ENCODE measurements at regions not wholly inside any gene's neighbourhood (a gene's known extent, or its start where the extent isn't known, plus 50 kb on each side); places are given as distances from the start of the nearest gene placed in this dataset.
"Not testable (repeated sequence)": the region's sequence is repeated elsewhere in the genome, so short reads cannot be mapped to it uniquely, and the experiment has no call there.

GRCh38 chrX:96529386-96529785 is 155.3 kb upstream of the DIAPH2 start:
- DNase-seq (ENCODE audit: low spot score): not testable (repeated sequence)

GRCh38 chrX:96538104-96538725 is 146.4 kb upstream of the DIAPH2 start:
- DNase-seq (ENCODE audit: low spot score): no peak

- DNase-seq (ENCODE audit: low spot score): no peak
These were observed 144.5 kb upstream of the DIAPH2 start for GRCh38 chrX:96540111-96540631.

GRCh38 chrX:96546281-96546680 is 138.4 kb upstream of the DIAPH2 start:
- DNase-seq (ENCODE audit: low spot score): not testable (repeated sequence)

- no peak for DNase-seq (ENCODE audit: low spot score)
These were observed 133.2 kb upstream of the DIAPH2 start for GRCh38 chrX:96551322-96551872.

GRCh38 chrX:96556886-96557285 is 127.8 kb upstream of the DIAPH2 start:
- no peak for DNase-seq (ENCODE audit: low spot score)

- DNase-seq (ENCODE audit: low spot score): not testable (repeated sequence)
These were observed 123.5 kb upstream of the DIAPH2 start for GRCh38 chrX:96561129-96561528.

GRCh38 chrX:96563646-96564045 is 121.0 kb upstream of the DIAPH2 start:
- DNase-seq (ENCODE audit: low spot score): no peak

- no peak for DNase-seq (ENCODE audit: low spot score)
These were observed 120.0 kb upstream of the DIAPH2 start for GRCh38 chrX:96564595-96564994.

GRCh38 chrX:96566878-96567277 is 117.8 kb upstream of the DIAPH2 start:
- no peak for DNase-seq (ENCODE audit: low spot score)

GRCh38 chrX:96568071-96568470 is 116.6 kb upstream of the DIAPH2 start:
- no peak for DNase-seq (ENCODE audit: low spot score)

GRCh38 chrX:96569034-96569433 is 115.6 kb upstream of the DIAPH2 start:
- DNase-seq (ENCODE audit: low spot score): no peak

- DNase-seq (ENCODE audit: low spot score): no peak
These were observed 109.6 kb upstream of the DIAPH2 start for GRCh38 chrX:96575011-96575410.

- DNase-seq (ENCODE audit: low spot score): no peak
These were observed 108.3 kb upstream of the DIAPH2 start for GRCh38 chrX:96576368-96576767.

GRCh38 chrX:96578781-96579180 is 105.9 kb upstream of the DIAPH2 start:
- no peak for DNase-seq (ENCODE audit: low spot score)

GRCh38 chrX:96579252-96579651 is 105.4 kb upstream of the DIAPH2 start:
- DNase-seq (ENCODE audit: low spot score): no peak

- no peak for DNase-seq (ENCODE audit: low spot score)
These were observed 94.2 kb upstream of the DIAPH2 start for GRCh38 chrX:96590403-96590802.

- no peak for DNase-seq (ENCODE audit: low spot score)
These were observed 93.2 kb upstream of the DIAPH2 start for GRCh38 chrX:96591421-96591820.

- DNase-seq (ENCODE audit: low spot score): not testable (repeated sequence)
These were observed 86.8 kb upstream of the DIAPH2 start for GRCh38 chrX:96597847-96598246.

GRCh38 chrX:96611619-96612362 is 72.9 kb upstream of the DIAPH2 start:
- DNase-seq (ENCODE audit: low spot score): no peak

- DNase-seq (ENCODE audit: low spot score): no peak
These were observed 69.2 kb upstream of the DIAPH2 start for GRCh38 chrX:96615448-96615847.

GRCh38 chrX:96619588-96619987 is 65.1 kb upstream of the DIAPH2 start:
- DNase-seq (ENCODE audit: low spot score): no peak

- no peak for DNase-seq (ENCODE audit: low spot score)
These were observed 62.8 kb upstream of the DIAPH2 start for GRCh38 chrX:96621811-96622210.
